ENCODE measurements at regions not wholly inside any gene's neighbourhood (a gene's known extent, or its start where the extent isn't known, plus 50 kb on each side); places are given as distances from the start of the nearest gene placed in this dataset.
"Not testable (repeated sequence)": the region's sequence is repeated elsewhere in the genome, so short reads cannot be mapped to it uniquely, and the experiment has no call there.

- CTCF ChIA-PET: interaction anchor here (1.2 kb wide), 1 partner anchor 10 kb away, joined by 3 read pairs; no protein-coding TSS in a partner anchor
- Histone ChIP-seq H4K20me1 (ENCODE audit: insufficient read depth) (no peaks in the 10 kb centered on the region), H3K9me3 (no peaks in the 10 kb centered on the region), H2AFZ (ENCODE audit: low read depth) (no peak overlapping the region), H3K9me2 (no peaks in the 10 kb centered on the region), H3K79me2 (ENCODE audit: insufficient read depth) (no peaks in the 10 kb centered on the region), H3K4me2 (no peak overlapping the region), H3K9ac (no peak overlapping the region), H3K36me3 (replicated peaks in 1 of 2; ENCODE audit: control insufficient read depth in 1 of 2, insufficient read depth in 2 of 2, low read length in 1 of 2) (no peaks in the 10 kb centered on the region), H3K27ac (ENCODE audit: low read depth in 2 of 2, low read length in 1 of 2) (no peak overlapping the region), H3K4me3 (ENCODE audit: low read depth in 2 of 2, low read length in 1 of 2) (no peak overlapping the region), H3K27me3 (ENCODE audit: insufficient read depth) (no peaks in the 10 kb centered on the region), H3K4me1 (ENCODE audit: control insufficient read depth in 1 of 2, insufficient read depth in 2 of 2, low read depth in 1 of 2, low read length in 1 of 2) (no peaks in the 10 kb centered on the region; a peak in 1 of 4 replicates), H3F3A (replicated peaks; ENCODE audit: insufficient read depth) (no peaks in the 10 kb centered on the region)
- POLR2A ChIA-PET: no interaction called here
- no peak for DNase-seq
- TF ChIP-seq FOXM1 (IDR thresholded peaks at IDR 0.05; ENCODE audit: low read depth): no peak
- no peak for TF ChIP-seq NRF1 (IDR thresholded peaks at IDR 0.05; ENCODE audit: low read depth, low read length)
- WGBS (ENCODE audit: low lambda C conversion rate): 80% methylated on average over 1 of the region's 1 CpG
Observed at GRCh38 chr12:88681271-88681670, 101.0 kb upstream of the KITLG start.

- ChIA-PET CTCF (no interaction called here), POLR2A (no interaction called here)
- no peak for DNase-seq
- Histone ChIP-seq H3K4me1 (ENCODE audit: control insufficient read depth in 1 of 2, insufficient read depth in 2 of 2, low read depth in 1 of 2, low read length in 1 of 2) (no peaks in the 10 kb centered on the region), H3K4me3 (ENCODE audit: low read depth in 2 of 2, low read length in 1 of 2) (no peak overlapping the region), H4K20me1 (ENCODE audit: insufficient read depth) (no peaks in the 10 kb centered on the region), H3K9ac (no peak overlapping the region), H2AFZ (ENCODE audit: low read depth) (no peak overlapping the region), H3K79me2 (ENCODE audit: insufficient read depth) (no peaks in the 10 kb centered on the region), H3K4me2 (no peak overlapping the region), H3K9me3 (no peaks in the 10 kb centered on the region), H3K36me3 (replicated peaks in 1 of 2; ENCODE audit: control insufficient read depth in 1 of 2, insufficient read depth in 2 of 2, low read length in 1 of 2) (no peaks in the 10 kb centered on the region), H3K27ac (ENCODE audit: low read depth in 2 of 2, low read length in 1 of 2) (no peak overlapping the region), H3F3A (replicated peaks; ENCODE audit: insufficient read depth) (no peaks in the 10 kb centered on the region), H3K9me2 (no peaks in the 10 kb centered on the region), H3K27me3 (ENCODE audit: insufficient read depth) (no peaks in the 10 kb centered on the region)
- no peak for TF ChIP-seq USF2 (IDR thresholded peaks at IDR 0.05; ENCODE audit: borderline replicate concordance, low read depth, low read length)
- TF ChIP-seq JUND (IDR thresholded peaks at IDR 0.05): no peak
- no peak for TF ChIP-seq RCOR1 (IDR thresholded peaks at IDR 0.05; ENCODE audit: low read length)
- no peak for TF ChIP-seq TAF1 (IDR thresholded peaks at IDR 0.05; ENCODE audit: borderline replicate concordance, low read depth, low read length)
- TF ChIP-seq CTCF (IDR thresholded peaks at IDR 0.05): no peak
- no peak for TF ChIP-seq MAX (IDR thresholded peaks at IDR 0.05; ENCODE audit: low read depth)
- TF ChIP-seq RXRA (IDR thresholded peaks at IDR 0.05; ENCODE audit: borderline replicate concordance, low read depth): no peak
Observed at GRCh38 chr12:88677464-88677863, 97.2 kb upstream of the KITLG start.

GRCh38 chr12:88667615-88668014 is 87.3 kb upstream of the KITLG start:
- CTCF ChIA-PET; H2AFZ ChIP-seq (ENCODE audit: low read depth); H3K4me2 ChIP-seq: not testable (repeated sequence)

More at GRCh38 chr12:88667615-88668014, 87.3 kb upstream of the KITLG start:
- H3K79me2 ChIP-seq (ENCODE audit: insufficient read depth); H3K9me3 ChIP-seq; H3K27me3 ChIP-seq (ENCODE audit: insufficient read depth); H3K9me2 ChIP-seq; H4K20me1 ChIP-seq (ENCODE audit: insufficient read depth); H3K27ac ChIP-seq (ENCODE audit: low read depth in 2 of 2, low read length in 1 of 2); DNase-seq; H3F3A ChIP-seq (replicated peaks; ENCODE audit: insufficient read depth); H3K36me3 ChIP-seq (replicated peaks in 1 of 2; ENCODE audit: control insufficient read depth in 1 of 2, insufficient read depth in 2 of 2, low read length in 1 of 2); H3K4me3 ChIP-seq (ENCODE audit: low read depth in 2 of 2, low read length in 1 of 2); H3K9ac ChIP-seq; POLR2A ChIA-PET: not testable (repeated sequence)
- peaks cover 0 to 11% of the 10 kb centered on the region in 2 experiments; a peak in 1 of 4 replicates for H3K4me1 ChIP-seq (ENCODE audit: control insufficient read depth in 1 of 2, insufficient read depth in 2 of 2, low read depth in 1 of 2, low read length in 1 of 2)
- 82% methylated on average over 4 of the region's 5 CpGs for WGBS (ENCODE audit: low lambda C conversion rate)
